ENCODE measurements at regions not wholly inside any gene's neighbourhood (a gene's known extent, or its start where the extent isn't known, plus 50 kb on each side); places are given as distances from the start of the nearest gene placed in this dataset.
A peak's percentile ranks its signal among the peaks of the same experiment; 100 is the strongest.

GRCh38 chr6:54533567-54533966, 225.3 kb downstream of the TINAG start:
- no peaks in the 10 kb centered on the region for H3F3A ChIP-seq (replicated peaks; ENCODE audit: low read depth)
- 0 out of 2 replicates have a peak overlapping the region, but pooled peaks have one; percentile 13 for H2AFZ ChIP-seq
- peaks cover 8% of the 10 kb centered on the region; the same call in 2 of the 3 replicates for H3K9me3 Mint-ChIP-seq
- peaks cover 2% of the 10 kb centered on the region for H3K27me3 Mint-ChIP-seq (ENCODE audit: insufficient read depth, low read depth, poor library complexity)
- H3K27me3 ChIP-seq (ENCODE audit: insufficient read depth), result no peaks in the 10 kb centered on the region
- H3K36me3 Mint-ChIP-seq (ENCODE audit: low read depth), result peaks cover 2% of the 10 kb centered on the region; the same call in 1 of the 3 replicates
- H3K9me2 ChIP-seq (ENCODE audit: insufficient read depth), result no peaks in the 10 kb centered on the region
- no peaks in the 10 kb centered on the region for H3K4me1 ChIP-seq (ENCODE audit: insufficient read depth)
- H3K4me2 ChIP-seq, result no peak overlapping the region
- peak; percentile 73 for ATAC-seq
- no peaks in the 10 kb centered on the region for H3K79me2 ChIP-seq (replicated peaks; ENCODE audit: insufficient read depth)
- no peaks in the 10 kb centered on the region for H3K36me3 ChIP-seq (ENCODE audit: insufficient read depth)
- no peak overlapping the region for H3K27ac ChIP-seq (ENCODE audit: low read depth)
- no peak for TF ChIP-seq NANOG (IDR thresholded peaks at IDR 0.05; ENCODE audit: borderline replicate concordance)
- TF ChIP-seq ETS1 (IDR thresholded peaks at IDR 0.05), result no peak
- TF ChIP-seq ZNF331 (CRISPR knock-in tag; IDR thresholded peaks at IDR 0.05; ENCODE audit: low read depth), result no peak
- no peak for TF ChIP-seq EZH2phosphoT487 (IDR thresholded peaks at IDR 0.05; ENCODE audit: unreplicated experiment)
- TF ChIP-seq ZNF462 (CRISPR knock-in tag; IDR thresholded peaks at IDR 0.05), result no peak
- TF ChIP-seq CTCF (conservative IDR thresholded peaks at IDR 0.05; ENCODE audit: low read depth in 2 of 2), result no peak
- TF ChIP-seq JUNB (IDR thresholded peaks at IDR 0.05; ENCODE audit: unreplicated experiment), result no peak
- H3K4me3 Mint-ChIP-seq, result no peak overlapping the region
- DNase-seq (ENCODE audit: low spot score), result no peak
- H4K20me1 ChIP-seq (replicated peaks; ENCODE audit: insufficient read depth), result no peaks in the 10 kb centered on the region
- peaks cover 3% of the 10 kb centered on the region; the same call in 1 of the 3 replicates for H3K4me1 Mint-ChIP-seq
- no peak overlapping the region for H3K27ac Mint-ChIP-seq
- H3K4me3 ChIP-seq, result no peak overlapping the region
